Immature natural killer cell (primary cell): ENCODE measurements at regions not wholly inside any gene's neighbourhood (a gene's known extent, or its start where the extent isn't known, plus 50 kb on each side); places are given as distances from the start of the nearest gene placed in this dataset.
"Not testable (repeated sequence)": the region's sequence is repeated elsewhere in the genome, so short reads cannot be mapped to it uniquely, and the experiment has no call there.

Experiments used
- DNase-seq, 3 donors: peaks; one replicate each; pipeline ENCODE4 v3.0.0; 2022; ENCODE audit warnings: mixed read lengths in 1 of 3
- H3K27ac Mint-ChIP-seq, 6 donors: one replicate each; pipeline ENCODE4 v1.8.0; 2020; ENCODE audit warnings: mixed read lengths in 6 of 6, mild to moderate bottlenecking in 5 of 6, inconsistent platforms in 4 of 6, moderate library complexity in 3 of 6
- H3K27me3 Mint-ChIP-seq, 3 donors: one replicate each; pipeline ENCODE4 v1.8.0; 2020 to 2021; ENCODE audit warnings: low read depth in 3 of 3, mild to moderate bottlenecking in 3 of 3, mixed read lengths in 3 of 3, moderate library complexity in 3 of 3, inconsistent platforms in 1 of 3
- H3K36me3 Mint-ChIP-seq, 3 donors: one replicate each; pipeline ENCODE4 v1.8.0; 2020; ENCODE audit warnings: mixed read lengths in 3 of 3, inconsistent platforms in 2 of 3, mild to moderate bottlenecking in 2 of 3
- H3K4me1 Mint-ChIP-seq, 2 donors: one replicate each; pipeline ENCODE4 v1.8.0; 2020; ENCODE audit warnings: inconsistent platforms in 2 of 2, mild to moderate bottlenecking in 2 of 2, mixed read lengths in 2 of 2, moderate library complexity in 1 of 2
- H3K4me3 Mint-ChIP-seq, 5 donors: one replicate each; pipeline ENCODE4 v1.8.0; 2020; ENCODE audit warnings: mild to moderate bottlenecking in 5 of 5, mixed read lengths in 5 of 5, inconsistent platforms in 3 of 5, moderate library complexity in 3 of 5
- H3K9me3 Mint-ChIP-seq, 6 donors: one replicate each; pipeline ENCODE4 v1.8.0; 2020; ENCODE audit warnings: mild to moderate bottlenecking in 6 of 6, mixed read lengths in 6 of 6, inconsistent platforms in 4 of 6, moderate library complexity in 3 of 6

DNA sequence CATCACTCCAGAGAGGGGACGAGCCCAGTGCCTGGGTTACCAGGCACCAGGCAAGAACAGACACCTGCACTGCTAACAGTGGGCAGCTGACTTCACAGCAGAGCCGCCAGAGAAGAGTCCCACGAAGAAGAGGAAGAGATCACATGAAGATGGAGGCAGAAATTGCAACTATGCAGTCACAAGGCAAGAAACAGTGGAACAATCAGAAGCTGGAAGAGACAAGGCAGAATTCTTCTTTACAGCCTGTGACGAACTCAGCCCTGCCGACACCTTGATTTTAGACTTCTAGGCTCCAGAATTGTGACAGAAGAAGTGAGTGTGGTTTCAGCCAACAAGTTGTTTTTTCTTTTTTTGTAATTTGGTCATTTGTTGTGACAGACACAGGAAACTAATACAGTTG is 59.2 kb downstream of the IL12A start:
- Mint-ChIP-seq H3K4me1 (no peaks in the 10 kb centered on the region), H3K9me3 (peaks cover 0 to 6% (median 1%) of the 10 kb centered on the region in 6 donors), H3K27ac (peak overlapping the region in 1 of 6 donors; percentile 49), H3K4me3 (no peak overlapping the region), H3K27me3 (peaks cover 0 to 4% (median 1%) of the 10 kb centered on the region in 3 donors), H3K36me3 (no peaks in the 10 kb centered on the region)
- DNase-seq, result no peak

DNA sequence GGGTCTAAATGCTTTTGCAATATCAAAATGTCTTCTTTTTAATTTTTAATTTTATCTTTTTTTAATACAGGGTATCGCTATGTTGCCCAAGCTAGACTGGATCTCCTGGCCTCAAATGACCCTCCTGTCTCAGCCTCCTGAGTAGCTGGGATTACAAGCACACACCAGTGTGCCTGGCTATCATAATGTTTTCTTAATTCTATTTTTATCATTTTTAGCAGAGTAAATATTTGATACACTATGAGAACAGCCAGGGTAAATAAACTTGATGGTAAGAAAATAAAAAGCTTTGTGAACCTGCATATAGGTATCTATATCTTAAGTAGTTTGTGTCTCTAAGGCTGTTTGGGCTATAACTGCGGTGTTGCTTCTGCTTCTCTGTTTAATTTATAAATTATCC is 60.4 kb downstream of the IL12A start:
- Mint-ChIP-seq H3K9me3 (no peaks in the 10 kb centered on the region), H3K36me3 (no peaks in the 10 kb centered on the region), H3K4me1 (no peaks in the 10 kb centered on the region), H3K27ac (no peak overlapping the region), H3K4me3 (no peak overlapping the region), H3K27me3 (peaks cover 0 to 4% (median 0%) of the 10 kb centered on the region in 3 donors)
- no peak for DNase-seq

DNA sequence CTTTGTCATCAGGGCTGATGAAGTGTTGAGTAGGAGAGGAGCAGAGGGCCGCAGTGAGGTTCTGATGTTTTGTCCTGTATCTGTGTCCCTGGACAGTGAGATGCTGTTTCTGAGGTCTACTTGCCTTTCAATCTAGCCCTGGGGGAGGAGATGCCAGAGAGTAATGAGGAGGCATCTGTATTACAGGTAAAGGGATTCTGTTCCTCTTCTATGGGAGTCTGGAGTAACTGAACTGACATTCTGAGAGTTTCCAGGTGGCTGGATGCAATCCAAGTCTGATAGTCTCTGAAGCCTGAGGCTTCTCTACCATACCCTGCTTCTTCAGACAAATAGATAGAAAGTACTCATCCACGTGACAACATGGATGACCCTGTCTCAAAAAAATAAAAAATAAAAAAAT is 60.9 kb downstream of the IL12A start:
- no peak overlapping the region for H3K27ac Mint-ChIP-seq
- H3K4me3 Mint-ChIP-seq, result no peak overlapping the region
- H3K4me1 Mint-ChIP-seq, result no peaks in the 10 kb centered on the region
- DNase-seq, result no peak
- peaks cover 0 to 6% (median 0%) of the 10 kb centered on the region in 3 donors for H3K27me3 Mint-ChIP-seq
- no peaks in the 10 kb centered on the region for H3K36me3 Mint-ChIP-seq
- H3K9me3 Mint-ChIP-seq, result no peaks in the 10 kb centered on the region

DNA sequence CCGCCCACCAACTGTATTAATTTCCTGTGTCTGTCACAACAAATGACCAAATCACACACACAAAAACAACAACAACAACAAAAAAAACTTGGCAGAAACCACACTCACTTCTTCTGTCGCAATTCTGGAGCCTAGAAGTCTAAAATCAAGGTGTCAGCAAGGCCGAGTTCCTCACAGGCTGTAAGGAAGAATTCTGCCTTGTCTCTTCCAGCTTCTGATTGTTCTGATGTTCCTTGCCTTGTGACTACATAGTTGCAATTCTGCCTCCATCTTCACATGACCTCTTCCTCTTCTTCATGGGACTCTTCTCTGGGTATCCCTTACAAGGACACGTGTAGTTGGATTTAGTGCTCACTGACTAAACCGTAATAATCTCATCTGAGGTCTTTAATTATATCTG is 61.4 kb downstream of the IL12A start:
- no peaks in the 10 kb centered on the region for H3K4me1 Mint-ChIP-seq
- no peak overlapping the region for H3K27ac Mint-ChIP-seq
- no peaks in the 10 kb centered on the region for H3K36me3 Mint-ChIP-seq
- peaks cover 0 to 6% (median 0%) of the 10 kb centered on the region in 3 donors for H3K27me3 Mint-ChIP-seq
- H3K9me3 Mint-ChIP-seq, result no peaks in the 10 kb centered on the region
- no peak overlapping the region for H3K4me3 Mint-ChIP-seq
- no peak for DNase-seq

DNA sequence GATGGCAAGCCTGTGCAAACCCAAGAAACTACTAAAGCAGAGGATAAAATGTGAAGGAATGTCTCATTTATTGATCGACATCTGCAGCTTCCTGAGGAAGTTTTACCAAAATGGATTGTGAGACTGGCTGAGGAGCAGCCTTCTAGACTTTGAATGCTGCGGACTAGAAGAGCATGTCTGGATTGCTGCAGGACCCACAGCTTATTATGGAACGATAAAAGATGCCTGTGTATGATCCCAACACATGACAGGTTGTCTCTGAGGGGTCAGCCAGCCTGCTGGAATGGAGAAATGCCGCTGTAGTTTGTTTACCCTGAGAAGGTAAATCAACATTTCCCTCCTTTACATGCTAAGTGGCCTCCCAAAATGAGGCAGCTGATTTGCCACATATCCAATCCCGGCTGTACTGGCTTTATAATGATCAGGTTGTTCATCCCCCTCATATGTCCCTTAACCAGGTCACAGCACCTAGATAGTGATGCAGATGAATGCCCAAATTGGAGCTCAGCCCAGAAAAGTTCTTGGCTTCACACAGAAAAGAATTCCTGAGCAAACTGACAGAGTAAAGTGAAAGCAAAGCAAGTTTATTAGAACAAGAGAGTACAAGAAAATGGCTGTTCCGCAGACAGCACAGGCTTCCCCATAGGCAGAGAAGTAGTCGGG is 63.9 kb downstream of the IL12A start:
- H3K27me3 Mint-ChIP-seq, result peaks cover 0 to 4% (median 0%) of the 10 kb centered on the region in 3 donors
- H3K36me3 Mint-ChIP-seq, result no peaks in the 10 kb centered on the region
- no peak overlapping the region for H3K27ac Mint-ChIP-seq
- H3K9me3 Mint-ChIP-seq, result no peaks in the 10 kb centered on the region
- no peaks in the 10 kb centered on the region for H3K4me1 Mint-ChIP-seq
- DNase-seq, result no peak
- no peak overlapping the region for H3K4me3 Mint-ChIP-seq

DNA sequence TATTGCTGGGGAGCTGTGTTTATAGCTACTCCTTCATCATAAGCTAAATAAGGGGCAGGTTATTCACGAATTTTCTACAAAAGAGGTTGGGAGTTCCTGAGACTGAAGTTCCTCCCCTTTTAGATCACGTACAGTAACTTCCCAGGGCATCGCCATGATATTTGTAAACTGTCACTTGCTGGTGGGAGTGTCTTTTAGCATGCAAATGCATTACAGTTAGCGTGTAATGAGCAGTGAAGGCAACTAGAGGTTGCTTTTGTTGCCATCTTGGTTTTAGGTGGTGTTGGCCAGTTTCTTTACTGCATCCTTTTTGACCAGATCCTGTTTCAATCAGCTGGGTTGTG is 64.4 kb downstream of the IL12A start:
- Mint-ChIP-seq H3K4me3 (no peak overlapping the region), H3K36me3 (no peaks in the 10 kb centered on the region), H3K4me1 (no peaks in the 10 kb centered on the region), H3K27me3 (peaks cover 0 to 8% (median 0%) of the 10 kb centered on the region in 3 donors), H3K9me3 (no peaks in the 10 kb centered on the region), H3K27ac (no peak overlapping the region)
- DNase-seq, result no peak

DNA sequence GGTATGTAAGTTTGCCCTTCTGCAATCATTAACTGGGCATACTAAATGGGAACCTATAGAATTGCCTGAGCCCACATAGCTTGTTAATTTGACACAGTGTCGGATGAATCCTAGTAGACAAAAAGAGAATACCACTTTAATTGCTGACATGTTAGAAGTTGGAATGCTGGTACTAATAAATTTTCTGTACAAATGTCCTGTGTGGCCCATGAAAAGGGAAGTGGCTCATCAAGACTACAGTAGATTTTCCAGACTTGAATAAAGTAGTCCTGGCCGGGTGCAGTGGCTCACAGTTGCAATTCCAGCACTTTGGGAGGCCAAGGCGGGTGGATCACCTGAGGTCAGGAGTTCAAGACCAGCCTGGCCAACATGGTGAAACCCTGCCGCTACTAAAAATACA is 66.2 kb downstream of the IL12A start:
- not testable (repeated sequence) for H3K4me1 Mint-ChIP-seq, H3K9me3 Mint-ChIP-seq, H3K27me3 Mint-ChIP-seq, H3K36me3 Mint-ChIP-seq, DNase-seq, H3K27ac Mint-ChIP-seq, H3K4me3 Mint-ChIP-seq

DNA sequence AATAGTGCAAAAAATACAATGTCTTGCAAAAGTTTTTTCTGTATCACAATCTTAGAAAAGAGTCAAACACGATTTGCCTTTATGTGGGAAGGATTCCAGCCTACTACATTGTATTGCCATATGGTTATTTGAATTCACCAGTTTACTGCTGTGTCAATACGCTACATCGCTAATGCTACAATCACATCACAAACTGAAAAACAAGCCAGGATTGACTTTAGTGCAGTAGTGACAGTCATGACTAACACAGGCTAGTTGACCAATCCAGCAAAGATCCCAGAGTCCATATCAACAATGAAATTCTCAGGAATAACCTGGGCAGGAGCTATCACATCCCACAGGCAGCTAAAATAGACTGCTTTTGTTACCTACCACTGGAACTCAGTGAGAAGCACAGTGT is 67.0 kb downstream of the IL12A start:
- no peaks in the 10 kb centered on the region for H3K4me1 Mint-ChIP-seq
- no peak for DNase-seq
- no peaks in the 10 kb centered on the region for H3K36me3 Mint-ChIP-seq
- peaks cover 0 to 7% (median 2%) of the 10 kb centered on the region in 3 donors for H3K27me3 Mint-ChIP-seq
- H3K9me3 Mint-ChIP-seq, result no peaks in the 10 kb centered on the region
- H3K4me3 Mint-ChIP-seq, result no peak overlapping the region
- no peak overlapping the region for H3K27ac Mint-ChIP-seq

DNA sequence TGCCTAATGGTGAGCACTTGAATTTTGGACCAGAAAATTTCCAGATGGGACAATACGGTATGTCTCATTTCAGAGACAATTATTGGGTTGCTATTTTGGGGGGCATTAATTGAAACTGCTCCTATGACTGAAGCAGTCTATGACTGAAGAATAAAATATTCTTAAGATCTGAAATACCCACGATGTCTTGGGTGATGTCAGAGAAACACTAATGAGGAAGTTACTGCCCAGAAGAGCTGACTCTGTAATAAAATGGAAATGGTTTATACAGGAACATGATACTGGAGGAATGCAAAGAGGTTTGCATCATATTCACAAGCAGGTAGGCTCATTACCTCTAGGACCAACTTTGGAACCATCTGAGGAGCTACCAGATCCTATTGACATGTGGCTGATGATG is 68.7 kb downstream of the IL12A start:
- DNase-seq, result no peak
- no peak overlapping the region for H3K4me3 Mint-ChIP-seq
- no peak overlapping the region for H3K27ac Mint-ChIP-seq
- peaks cover 4 to 7% of the 10 kb centered on the region in 2 donors for H3K4me1 Mint-ChIP-seq
- peaks cover 0 to 7% (median 2%) of the 10 kb centered on the region in 3 donors for H3K27me3 Mint-ChIP-seq
- H3K9me3 Mint-ChIP-seq, result peaks cover 0 to 2% (median 0%) of the 10 kb centered on the region in 6 donors
- no peaks in the 10 kb centered on the region for H3K36me3 Mint-ChIP-seq

DNA sequence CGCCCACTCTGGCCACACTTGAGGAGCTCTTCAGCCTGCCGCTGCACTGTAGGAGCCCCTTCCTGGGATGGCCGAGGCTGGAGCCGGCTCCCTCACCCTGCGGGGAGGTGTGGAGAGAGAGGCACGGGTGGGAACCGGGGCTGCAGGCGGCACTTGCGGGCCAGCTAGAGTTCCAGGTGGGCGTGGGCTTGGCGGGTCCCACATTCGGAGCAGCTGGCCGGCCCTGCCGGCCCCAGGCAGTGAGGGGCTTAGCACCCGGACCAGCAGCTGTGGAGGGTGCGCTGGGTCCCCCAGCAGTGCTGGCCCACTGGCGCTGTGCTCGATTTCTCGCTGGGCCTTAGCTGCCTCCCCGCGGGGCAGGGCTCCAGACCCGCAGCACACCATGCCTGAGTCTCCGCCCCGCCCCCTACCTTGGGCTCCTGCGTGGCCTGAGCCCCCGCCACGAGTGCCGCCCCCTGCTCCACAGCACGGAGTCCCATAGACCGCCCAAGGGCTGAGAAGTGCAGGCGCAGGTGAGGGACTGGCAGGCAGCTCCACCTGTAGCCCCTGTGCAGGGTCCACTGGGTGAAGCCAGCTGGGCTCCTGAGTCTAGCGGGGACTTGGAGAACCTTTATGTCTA is 71.9 kb downstream of the IL12A start:
- DNase-seq, result no peak
- no peak overlapping the region for H3K4me3 Mint-ChIP-seq
- peaks cover 0 to 2% (median 0%) of the 10 kb centered on the region in 6 donors for H3K9me3 Mint-ChIP-seq
- H3K4me1 Mint-ChIP-seq, result peaks cover 4 to 7% of the 10 kb centered on the region in 2 donors
- peaks cover 0 to 5% (median 2%) of the 10 kb centered on the region in 3 donors for H3K27me3 Mint-ChIP-seq
- no peak overlapping the region for H3K27ac Mint-ChIP-seq
- no peaks in the 10 kb centered on the region for H3K36me3 Mint-ChIP-seq

DNA sequence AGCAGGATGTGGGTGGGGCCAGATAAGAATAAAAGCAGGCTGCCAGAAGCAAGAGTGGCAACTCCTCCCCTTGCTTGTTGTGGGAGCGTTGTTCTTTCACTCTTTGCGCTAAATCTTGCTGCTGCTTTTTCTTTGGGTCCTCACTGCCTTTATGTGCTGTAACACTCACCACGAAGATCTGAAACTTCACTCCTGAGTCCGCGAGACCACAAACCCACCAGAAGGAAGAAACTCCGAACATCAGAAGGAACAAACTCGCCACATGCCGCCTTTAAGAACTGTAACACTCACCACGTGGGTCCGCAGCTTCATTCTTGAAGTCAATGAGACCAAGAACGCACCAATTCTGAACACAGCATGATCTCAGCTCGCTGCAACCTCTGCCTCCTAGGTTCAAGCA is 72.9 kb downstream of the IL12A start:
- Mint-ChIP-seq H3K27ac (peak overlapping the region in 1 of 6 donors; percentile 28), H3K4me1 (peaks cover 4 to 7% of the 10 kb centered on the region in 2 donors), H3K27me3 (peaks cover 0 to 5% (median 2%) of the 10 kb centered on the region in 3 donors), H3K36me3 (no peaks in the 10 kb centered on the region), H3K9me3 (peaks cover 0 to 2% (median 0%) of the 10 kb centered on the region in 6 donors), H3K4me3 (peak overlapping the region; percentile 10 to 72 (median 41))
- peak in 2 of 3 donors; percentile 2 to 3 for DNase-seq

DNA sequence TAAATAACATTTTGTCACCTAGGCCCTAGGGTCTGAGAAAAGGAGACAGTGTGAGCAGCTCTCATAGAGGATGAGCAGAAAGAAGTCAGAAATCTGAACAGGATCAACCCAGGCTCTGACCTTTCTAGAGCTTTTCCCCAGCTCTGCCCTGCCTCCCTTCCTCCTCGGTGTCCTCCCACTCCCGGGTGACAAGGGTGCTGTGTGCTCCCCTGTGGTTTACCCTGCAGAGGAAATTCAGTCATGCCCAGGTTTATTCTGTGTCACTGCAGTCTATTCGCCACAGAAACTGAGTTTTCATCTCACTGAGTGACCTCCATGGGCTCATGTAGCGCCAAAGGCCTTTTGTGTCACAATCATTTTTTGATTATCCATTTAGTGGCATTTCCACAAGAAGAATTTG is 76.6 kb downstream of the IL12A start:
- H3K27me3 Mint-ChIP-seq, result no peaks in the 10 kb centered on the region
- no peak overlapping the region for H3K4me3 Mint-ChIP-seq
- H3K36me3 Mint-ChIP-seq, result no peaks in the 10 kb centered on the region
- peaks cover 0 to 2% (median 0%) of the 10 kb centered on the region in 6 donors for H3K9me3 Mint-ChIP-seq
- H3K27ac Mint-ChIP-seq, result no peak overlapping the region
- peaks cover 4 to 7% of the 10 kb centered on the region in 2 donors for H3K4me1 Mint-ChIP-seq
- no peak for DNase-seq

DNA sequence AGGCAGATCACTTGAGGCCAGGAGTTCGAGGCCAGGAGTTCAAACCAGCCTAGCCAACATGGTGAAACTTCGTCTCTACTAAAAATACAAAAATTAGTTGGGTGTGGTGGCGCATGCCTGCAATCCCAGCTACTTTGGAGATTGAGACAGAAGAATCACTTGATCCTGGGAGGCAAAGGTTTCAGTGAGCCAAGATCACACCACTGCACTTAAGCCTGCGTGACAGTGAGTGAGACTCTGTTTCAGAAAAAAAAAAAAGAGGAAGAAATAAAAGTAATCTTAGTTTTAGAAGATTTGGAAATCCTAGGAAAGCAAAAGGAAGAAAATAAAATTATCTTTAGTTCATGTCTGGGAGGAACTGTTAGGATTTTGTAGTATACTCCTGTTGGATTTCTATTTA is 77.2 kb downstream of the IL12A start:
- Mint-ChIP-seq H3K4me3 (no peak overlapping the region), H3K4me1 (peaks cover 4 to 7% of the 10 kb centered on the region in 2 donors), H3K27me3 (no peaks in the 10 kb centered on the region), H3K9me3 (peaks cover 0 to 2% (median 0%) of the 10 kb centered on the region in 6 donors), H3K27ac (no peak overlapping the region), H3K36me3 (no peaks in the 10 kb centered on the region)
- DNase-seq, result no peak

DNA sequence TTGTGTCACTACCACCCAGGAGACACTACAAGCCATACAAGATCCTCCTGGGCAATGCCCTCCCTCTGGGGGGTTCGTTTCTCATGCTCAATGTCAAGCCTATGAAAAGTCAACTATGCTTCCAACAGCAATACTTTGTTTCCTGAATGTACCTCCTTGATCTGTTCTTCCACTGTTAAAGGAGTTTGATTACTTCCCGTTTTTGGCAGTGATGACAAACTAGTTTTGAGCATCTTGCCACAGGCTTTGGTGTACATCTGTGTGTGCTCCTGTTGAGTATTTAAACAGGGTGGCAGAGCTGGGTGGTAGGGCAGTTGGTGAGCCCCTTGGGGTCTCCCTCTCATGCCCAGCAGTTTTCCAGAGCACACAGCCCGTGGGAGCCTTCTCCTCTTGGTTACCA is 81.4 kb downstream of the IL12A start:
- Mint-ChIP-seq H3K4me3 (no peak overlapping the region), H3K4me1 (no peaks in the 10 kb centered on the region), H3K9me3 (no peaks in the 10 kb centered on the region), H3K36me3 (no peaks in the 10 kb centered on the region), H3K27me3 (peaks cover 0 to 12% (median 9%) of the 10 kb centered on the region in 3 donors), H3K27ac (no peak overlapping the region)
- no peak for DNase-seq

DNA sequence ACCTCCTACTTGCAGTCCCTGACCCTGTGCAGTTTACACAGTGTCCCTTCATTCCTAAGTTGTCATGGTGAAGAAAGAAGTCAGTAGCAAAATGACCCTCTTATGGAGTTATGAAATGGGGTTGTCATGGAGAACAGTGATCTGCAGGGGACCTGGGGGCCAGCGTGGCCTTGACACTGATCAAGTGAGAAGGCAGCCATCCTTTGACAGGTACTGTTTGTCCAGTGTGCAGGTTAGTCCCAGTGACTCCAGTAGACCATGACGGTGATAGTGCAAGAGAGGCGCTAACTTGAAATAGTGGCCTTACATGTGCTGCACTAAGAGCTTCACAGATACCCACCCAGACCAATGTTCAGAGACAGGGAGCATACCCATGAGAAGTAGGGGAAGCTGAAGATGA is 87.9 kb downstream of the IL12A start:
- peaks cover 0 to 9% (median 4%) of the 10 kb centered on the region in 3 donors for H3K27me3 Mint-ChIP-seq
- no peaks in the 10 kb centered on the region for H3K4me1 Mint-ChIP-seq
- no peak overlapping the region for H3K27ac Mint-ChIP-seq
- H3K9me3 Mint-ChIP-seq, result no peaks in the 10 kb centered on the region
- DNase-seq, result no peak
- no peak overlapping the region for H3K4me3 Mint-ChIP-seq
- H3K36me3 Mint-ChIP-seq, result no peaks in the 10 kb centered on the region
